ENCODE measurements at regions not wholly inside any gene's neighbourhood (a gene's known extent, or its start where the extent isn't known, plus 50 kb on each side); places are given as distances from the start of the nearest gene placed in this dataset.

DNA sequence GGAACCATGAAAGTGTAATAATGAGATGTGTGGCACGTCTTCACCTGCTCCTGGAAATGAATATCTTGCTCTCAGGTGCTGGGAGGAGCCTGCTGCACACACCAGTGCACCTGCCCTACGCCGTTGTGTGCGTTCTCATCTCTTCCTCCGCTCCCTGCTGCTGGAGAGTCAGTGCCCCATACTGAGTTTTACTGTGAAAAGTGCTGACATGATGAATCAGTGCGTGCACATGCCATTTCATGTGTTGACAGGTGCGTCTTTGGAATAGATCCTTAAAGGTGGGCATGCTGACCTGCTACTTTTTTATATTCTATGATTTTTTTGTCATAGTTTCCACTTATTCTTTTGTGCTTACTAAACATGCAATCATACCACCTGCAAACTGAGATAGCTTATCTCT, 1015.8 kb downstream of the BRD1 start:
- Histone ChIP-seq H3K79me2 (ENCODE audit: low read length) (no peaks in the 10 kb centered on the region), H3K4me3 (ENCODE audit: low read length) (no peak overlapping the region), H3K9me2 (replicated peaks; ENCODE audit: low read length) (no peaks in the 10 kb centered on the region), H4K20me1 (ENCODE audit: low read length) (no peaks in the 10 kb centered on the region), H2AFZ (ENCODE audit: low read length) (no peak overlapping the region), H3K9me3 (ENCODE audit: low read length) (no peaks in the 10 kb centered on the region), H3K27ac (ENCODE audit: low read length) (no peak overlapping the region), H3K4me2 (ENCODE audit: low read length) (no peak overlapping the region), H3K9ac (ENCODE audit: low read length) (no peak overlapping the region), H3K36me3 (ENCODE audit: low read depth, low read length) (no peaks in the 10 kb centered on the region), H3F3A (ENCODE audit: low read length, unreplicated experiment) (no peaks in the 10 kb centered on the region), H3K4me1 (ENCODE audit: insufficient read depth, low read length) (no peaks in the 10 kb centered on the region), H3K27me3 (ENCODE audit: low read length) (no peaks in the 10 kb centered on the region)
- BruUV-seq (replicated peaks), result no TSS peak
- DNase-seq (no peak), ATAC-seq (no peak)
- TF ChIP-seq EZH2phosphoT487 (IDR thresholded peaks at IDR 0.05; ENCODE audit: borderline replicate concordance, low read length) (no peak), EZH2 (IDR thresholded peaks at IDR 0.05; ENCODE audit: low read length, unreplicated experiment) (no peak), CTCF (conservative IDR thresholded peaks at IDR 0.05; ENCODE audit: low read depth, low read length) (no peak)
- POLR2A ChIA-PET (ENCODE audit: unreplicated experiment), result no interaction called here
- intact Hi-C loops (cut with micrococcal nuclease), result no loop called here
- CTCF ChIA-PET, result no interaction called here

DNA sequence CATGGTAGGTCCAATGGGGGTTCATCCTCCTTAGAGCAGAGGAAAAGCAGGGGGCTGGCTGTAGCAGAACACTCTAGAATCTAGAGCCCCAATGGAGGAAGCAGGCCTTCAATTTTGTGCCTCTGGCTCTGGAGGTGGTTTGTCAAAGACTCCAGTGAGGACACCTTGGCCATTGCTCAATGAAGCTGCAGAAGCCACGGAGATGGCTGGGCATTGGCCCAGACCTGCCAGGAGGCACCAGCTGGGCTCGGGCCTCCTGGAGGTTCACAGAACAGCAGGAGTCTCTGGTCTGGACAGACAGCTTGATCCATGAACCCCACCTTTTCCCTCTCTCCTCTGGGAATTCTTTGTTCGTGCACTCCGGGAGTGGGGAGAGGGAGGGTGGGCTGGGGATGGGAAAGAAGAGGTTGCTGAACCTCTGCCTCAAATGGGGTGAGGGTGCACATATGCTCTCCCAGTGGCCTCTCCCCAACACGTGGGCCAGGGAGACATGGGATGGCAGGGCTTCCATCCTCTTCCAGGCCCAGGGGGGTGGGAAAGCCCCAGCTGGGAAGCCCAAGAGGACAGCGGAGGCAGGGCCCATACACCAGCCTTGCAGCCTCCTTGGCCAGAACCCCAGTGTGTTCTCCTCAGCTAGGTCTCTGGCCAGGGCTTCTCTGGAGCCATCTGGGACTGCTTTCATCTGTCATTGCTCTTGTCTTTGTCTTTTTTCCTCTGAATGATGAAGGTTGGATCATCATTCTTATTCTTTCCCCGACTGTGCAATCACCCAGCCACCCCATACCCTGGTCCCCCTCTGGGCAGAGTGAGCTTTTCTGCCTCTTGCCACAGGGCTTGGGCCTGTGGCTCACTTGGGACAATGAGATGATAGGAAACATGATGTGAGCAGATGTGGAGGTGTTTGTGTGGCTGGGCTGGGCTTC, 1019.4 kb downstream of the BRD1 start:
- BruUV-seq (replicated peaks), result no TSS peak
- POLR2A ChIA-PET (ENCODE audit: unreplicated experiment), result no interaction called here

More for the DNA sequence above, 1019.4 kb downstream of the BRD1 start:
- no peak for DNase-seq
- Histone ChIP-seq H2AFZ (ENCODE audit: low read length) (no peak overlapping the region), H3K4me3 (ENCODE audit: low read length) (no peak overlapping the region), H3K27ac (ENCODE audit: low read length) (no peak overlapping the region), H3K9ac (ENCODE audit: low read length) (no peak overlapping the region), H3K4me2 (ENCODE audit: low read length) (no peak overlapping the region), H4K20me1 (ENCODE audit: low read length) (no peaks in the 10 kb centered on the region), H3K9me3 (ENCODE audit: low read length) (no peaks in the 10 kb centered on the region), H3F3A (ENCODE audit: low read length, unreplicated experiment) (no peaks in the 10 kb centered on the region), H3K27me3 (ENCODE audit: low read length) (no peaks in the 10 kb centered on the region), H3K36me3 (ENCODE audit: low read depth, low read length) (no peaks in the 10 kb centered on the region), H3K4me1 (ENCODE audit: insufficient read depth, low read length) (no peaks in the 10 kb centered on the region), H3K79me2 (ENCODE audit: low read length) (no peaks in the 10 kb centered on the region), H3K9me2 (replicated peaks; ENCODE audit: low read length) (no peaks in the 10 kb centered on the region)
- no peak for TF ChIP-seq EZH2 (IDR thresholded peaks at IDR 0.05; ENCODE audit: low read length, unreplicated experiment)
- no peak for TF ChIP-seq CTCF (conservative IDR thresholded peaks at IDR 0.05; ENCODE audit: low read depth, low read length)
- no peak for TF ChIP-seq EZH2phosphoT487 (IDR thresholded peaks at IDR 0.05; ENCODE audit: borderline replicate concordance, low read length)
- CTCF ChIA-PET, result no interaction called here
- no peak for ATAC-seq
- intact Hi-C loops (cut with micrococcal nuclease), result no loop called here

Data from PC-3 (cell line).